Mammary epithelial cell (primary cell): ENCODE measurements at regions not wholly inside any gene's neighbourhood (a gene's known extent, or its start where the extent isn't known, plus 50 kb on each side); places are given as distances from the start of the nearest gene placed in this dataset.

Experiments
- CTCF ChIP-seq, 2 donors: IDR thresholded peaks in 1 of 2; conservative IDR thresholded peaks in 1 of 2; 2 replicates each; pipeline ENCODE4 v1.5.1; 2011 to 2012; ENCODE audit warnings: inconsistent platforms in 2 of 2, low read length in 2 of 2, mild to moderate bottlenecking in 2 of 2, control low read depth in 1 of 2, low read depth in 1 of 2; ENCODE audit not compliant: insufficient read depth in 1 of 2; ENCODE audit errors: extremely low read depth in 1 of 2
- EZH2 ChIP-seq: IDR thresholded peaks from 2 replicates; pipeline ENCODE4 v1.6.1; 2012; ENCODE audit warnings: low read length, inconsistent platforms, borderline replicate concordance

GRCh38 chr6:3920321-3920720 lies 71.1 kb downstream of the FAM50B start:
- TF ChIP-seq CTCF (conservative IDR thresholded peaks at IDR 0.05 in 1 of 2, IDR thresholded peaks at IDR 0.05 in 1 of 2; ENCODE audit: extremely low read depth in 1 of 2, insufficient read depth in 1 of 2, low read depth in 1 of 2, low read length in 2 of 2) (no peak), EZH2 (no peak)
